Liver (tissue), 8 donors: ENCODE measurements at regions not wholly inside any gene's neighbourhood (a gene's known extent, or its start where the extent isn't known, plus 50 kb on each side); places are given as distances from the start of the nearest gene placed in this dataset.

Experiments
- DNase-seq: peaks from one replicate; pipeline ENCODE4 v3.0.0-alpha.2; 2017; ENCODE audit warnings: low spot score
- H3K27ac ChIP-seq, 2 donors: one replicate each; pipeline ENCODE4 v1.7.0; 2013; ENCODE audit warnings: inconsistent platforms in 2 of 2, low read length in 2 of 2, control low read depth in 1 of 2, low read depth in 1 of 2, mild to moderate bottlenecking in 1 of 2
- H3K27me3 ChIP-seq, 4 donors: one replicate each; pipeline versions ENCODE4 v1.6.1 to v1.7.0; 2013; ENCODE audit warnings: low read length in 3 of 4, inconsistent platforms in 1 of 4, mild to moderate bottlenecking in 1 of 4, moderate library complexity in 1 of 4; ENCODE audit not compliant: control insufficient read depth in 4 of 4, insufficient read depth in 4 of 4
- H3K36me3 ChIP-seq, 4 donors: one replicate each; pipeline versions ENCODE4 v1.6.1 to v1.7.0; 2013; ENCODE audit warnings: low read length in 3 of 4, mild to moderate bottlenecking in 3 of 4, low read depth in 1 of 4, moderate library complexity in 1 of 4; ENCODE audit not compliant: control insufficient read depth in 4 of 4, insufficient read depth in 3 of 4
- H3K4me1 ChIP-seq, 4 donors: one replicate each; pipeline versions ENCODE4 v1.6.1 to v1.7.0; 2013; ENCODE audit warnings: low read length in 3 of 4, mild to moderate bottlenecking in 3 of 4, moderate library complexity in 1 of 4; ENCODE audit not compliant: control insufficient read depth in 4 of 4, insufficient read depth in 4 of 4
- H3K4me3 ChIP-seq, 3 donors: one replicate each; pipeline versions ENCODE4 v1.6.1 to v1.7.0; 2013; ENCODE audit warnings: low read length in 3 of 3, control low read depth in 1 of 3, low read depth in 1 of 3, mild to moderate bottlenecking in 1 of 3
- H3K9ac ChIP-seq, 2 donors: one replicate each; pipeline ENCODE4 v1.7.0; 2013; ENCODE audit warnings: low read length in 2 of 2, mild to moderate bottlenecking in 2 of 2, moderate library complexity in 2 of 2, control low read depth in 1 of 2, low read depth in 1 of 2
- H3K9me3 ChIP-seq, 4 donors: one replicate each; pipeline versions ENCODE4 v1.6.1 to v1.7.0; 2013; ENCODE audit warnings: low read length in 3 of 4; ENCODE audit not compliant: control insufficient read depth in 4 of 4
- EGR1 ChIP-seq, 2 donors: IDR thresholded peaks; 2 replicates each; pipeline ENCODE4 v1.6.1; 2016 to 2018; ENCODE audit warnings: antibody characterized with exemption in 2 of 2, low read depth in 2 of 2
- FOXA1 ChIP-seq: IDR thresholded peaks from 2 replicates; pipeline ENCODE4 v1.6.1; 2016; ENCODE audit warnings: antibody characterized with exemption
- FOXA2 ChIP-seq: IDR thresholded peaks from 2 replicates; pipeline ENCODE4 v1.6.1; 2016; ENCODE audit warnings: antibody characterized with exemption
- GABPA ChIP-seq, 2 donors: IDR thresholded peaks in 1 of 2; conservative IDR thresholded peaks in 1 of 2; 2 replicates each; pipeline ENCODE4 v1.6.1; 2016; ENCODE audit warnings: antibody characterized with exemption in 2 of 2, mild to moderate bottlenecking in 1 of 2, moderate library complexity in 1 of 2
- HNF4A ChIP-seq, 2 donors: conservative IDR thresholded peaks; 2 replicates each; pipeline ENCODE4 v1.6.1; 2016; ENCODE audit warnings: antibody characterized with exemption in 2 of 2, mild to moderate bottlenecking in 2 of 2
- HNF4G ChIP-seq: IDR thresholded peaks from 2 replicates; pipeline ENCODE4 v1.6.1; 2016; ENCODE audit warnings: antibody characterized with exemption
- JUND ChIP-seq, 2 donors: IDR thresholded peaks; 2 replicates each; pipeline ENCODE4 v1.6.1; 2016; ENCODE audit warnings: antibody characterized with exemption in 2 of 2
- NR2F2 ChIP-seq: IDR thresholded peaks from 2 replicates; pipeline ENCODE4 v1.6.1; 2016; ENCODE audit warnings: antibody characterized with exemption
- RAD21 ChIP-seq, 2 donors: IDR thresholded peaks; 2 replicates each; pipeline ENCODE4 v1.6.1; 2016; ENCODE audit warnings: antibody characterized with exemption in 2 of 2, mild to moderate bottlenecking in 2 of 2
- RXRA ChIP-seq, 2 donors: IDR thresholded peaks; 2 replicates each; pipeline ENCODE4 v1.6.1; 2017 to 2018; ENCODE audit warnings: antibody characterized with exemption in 2 of 2, mild to moderate bottlenecking in 1 of 2
- SP1 ChIP-seq: IDR thresholded peaks from 2 replicates; pipeline ENCODE4 v1.6.1; 2018; ENCODE audit warnings: antibody characterized with exemption, mild to moderate bottlenecking
- TAF1 ChIP-seq: conservative IDR thresholded peaks from 2 replicates; pipeline ENCODE4 v1.6.1; 2016; ENCODE audit warnings: antibody characterized with exemption, mild to moderate bottlenecking
- YY1 ChIP-seq: IDR thresholded peaks from 2 replicates; pipeline ENCODE4 v1.6.1; 2016; ENCODE audit warnings: antibody characterized with exemption, mild to moderate bottlenecking
- WGBS: extraction: QIAGEN DNeasy Blood & Tissue Kit; methylation state at CpG from one replicate; pipeline ENCODE4 v1.1.7; 2013; 5-methylcytosine and 5-hydroxymethylcytosine counted together
- TF ChIP-seq, protein P1 (sequence below): IDR thresholded peaks from 2 replicates; pipeline ENCODE4 v1.6.1; 2016; ENCODE audit warnings: antibody characterized with exemption
- TF ChIP-seq, protein P2 (sequence below): fragments of 150-350 bp; IDR thresholded peaks from 2 replicates; pipeline ENCODE4 v1.5.1; 2017; ENCODE audit warnings: improper control_type of control experiment, low read depth, low read length; ENCODE audit not compliant: missing input control
- TF ChIP-seq, protein P3 (sequence below): IDR thresholded peaks from 2 replicates; pipeline ENCODE4 v1.6.1; 2016; ENCODE audit warnings: antibody characterized with exemption, mild to moderate bottlenecking
- TF ChIP-seq, protein P4 (sequence below): IDR thresholded peaks from 2 replicates; pipeline ENCODE4 v1.6.1; 2016; ENCODE audit warnings: antibody characterized with exemption
- TF ChIP-seq, protein P5 (sequence below): IDR thresholded peaks from 2 replicates; pipeline ENCODE4 v1.6.1; 2016; ENCODE audit warnings: antibody characterized with exemption
- donor health status: healthy.
- donor health status: healthy.
- donor health status: healthy.
- donor health status: healthy.
- donor health status: healthy.

DNA sequence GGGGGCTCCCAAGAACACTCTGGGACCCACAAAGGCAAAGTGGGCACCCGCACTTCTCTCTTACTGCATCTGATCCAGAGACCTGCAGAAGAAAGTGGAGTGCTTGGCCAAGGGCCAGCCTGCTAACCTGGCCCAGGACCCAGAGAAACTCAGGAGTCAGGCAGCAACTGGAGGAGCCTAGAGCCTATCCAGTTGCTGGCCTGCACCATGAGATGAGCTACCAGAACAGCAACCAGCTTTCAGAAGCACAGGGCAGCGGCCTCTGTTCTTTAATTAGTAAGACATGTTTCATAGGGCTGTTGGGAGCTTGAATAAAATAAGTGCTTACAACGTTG, 298.3 kb downstream of the GADD45G start:
- peaks cover 0 to 2% (median 0%) of the 10 kb centered on the region in 4 donors for H3K9me3 ChIP-seq
- WGBS = 90% methylated on average over 3 of the region's 3 CpGs

More for the DNA sequence above, 298.3 kb downstream of the GADD45G start:
- DNase-seq = peak; percentile 29
- Histone ChIP-seq H3K9ac (no peak overlapping the region), H3K27me3 (no peaks in the 10 kb centered on the region), H3K4me1 (no peaks in the 10 kb centered on the region), H3K27ac (no peak overlapping the region), H3K36me3 (no peaks in the 10 kb centered on the region), H3K4me3 (no peak overlapping the region)
- TF ChIP-seq NR2F2 (no peak), SP1 (no peak), RXRA (IDR thresholded peaks at IDR 0.05) (no peak), FOXA1 (no peak), HNF4A (conservative IDR thresholded peaks at IDR 0.05) (no peak), FOXA2 (no peak), TAF1 (no peak), JUND (IDR thresholded peaks at IDR 0.05) (no peak), GABPA (IDR thresholded peaks at IDR 0.05 in 1 of 2, conservative IDR thresholded peaks at IDR 0.05 in 1 of 2) (no peak), RAD21 (IDR thresholded peaks at IDR 0.05) (no peak), EGR1 (IDR thresholded peaks at IDR 0.05; ENCODE audit: low read depth in 2 of 2) (no peak), YY1 (no peak), HNF4G (no peak)
- TF ChIP-seq, protein P1, sequence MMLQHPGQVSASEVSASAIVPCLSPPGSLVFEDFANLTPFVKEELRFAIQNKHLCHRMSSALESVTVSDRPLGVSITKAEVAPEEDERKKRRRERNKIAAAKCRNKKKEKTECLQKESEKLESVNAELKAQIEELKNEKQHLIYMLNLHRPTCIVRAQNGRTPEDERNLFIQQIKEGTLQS = no peak
- TF ChIP-seq, protein P2, sequence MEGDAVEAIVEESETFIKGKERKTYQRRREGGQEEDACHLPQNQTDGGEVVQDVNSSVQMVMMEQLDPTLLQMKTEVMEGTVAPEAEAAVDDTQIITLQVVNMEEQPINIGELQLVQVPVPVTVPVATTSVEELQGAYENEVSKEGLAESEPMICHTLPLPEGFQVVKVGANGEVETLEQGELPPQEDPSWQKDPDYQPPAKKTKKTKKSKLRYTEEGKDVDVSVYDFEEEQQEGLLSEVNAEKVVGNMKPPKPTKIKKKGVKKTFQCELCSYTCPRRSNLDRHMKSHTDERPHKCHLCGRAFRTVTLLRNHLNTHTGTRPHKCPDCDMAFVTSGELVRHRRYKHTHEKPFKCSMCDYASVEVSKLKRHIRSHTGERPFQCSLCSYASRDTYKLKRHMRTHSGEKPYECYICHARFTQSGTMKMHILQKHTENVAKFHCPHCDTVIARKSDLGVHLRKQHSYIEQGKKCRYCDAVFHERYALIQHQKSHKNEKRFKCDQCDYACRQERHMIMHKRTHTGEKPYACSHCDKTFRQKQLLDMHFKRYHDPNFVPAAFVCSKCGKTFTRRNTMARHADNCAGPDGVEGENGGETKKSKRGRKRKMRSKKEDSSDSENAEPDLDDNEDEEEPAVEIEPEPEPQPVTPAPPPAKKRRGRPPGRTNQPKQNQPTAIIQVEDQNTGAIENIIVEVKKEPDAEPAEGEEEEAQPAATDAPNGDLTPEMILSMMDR = no peak
- TF ChIP-seq, protein P3, sequence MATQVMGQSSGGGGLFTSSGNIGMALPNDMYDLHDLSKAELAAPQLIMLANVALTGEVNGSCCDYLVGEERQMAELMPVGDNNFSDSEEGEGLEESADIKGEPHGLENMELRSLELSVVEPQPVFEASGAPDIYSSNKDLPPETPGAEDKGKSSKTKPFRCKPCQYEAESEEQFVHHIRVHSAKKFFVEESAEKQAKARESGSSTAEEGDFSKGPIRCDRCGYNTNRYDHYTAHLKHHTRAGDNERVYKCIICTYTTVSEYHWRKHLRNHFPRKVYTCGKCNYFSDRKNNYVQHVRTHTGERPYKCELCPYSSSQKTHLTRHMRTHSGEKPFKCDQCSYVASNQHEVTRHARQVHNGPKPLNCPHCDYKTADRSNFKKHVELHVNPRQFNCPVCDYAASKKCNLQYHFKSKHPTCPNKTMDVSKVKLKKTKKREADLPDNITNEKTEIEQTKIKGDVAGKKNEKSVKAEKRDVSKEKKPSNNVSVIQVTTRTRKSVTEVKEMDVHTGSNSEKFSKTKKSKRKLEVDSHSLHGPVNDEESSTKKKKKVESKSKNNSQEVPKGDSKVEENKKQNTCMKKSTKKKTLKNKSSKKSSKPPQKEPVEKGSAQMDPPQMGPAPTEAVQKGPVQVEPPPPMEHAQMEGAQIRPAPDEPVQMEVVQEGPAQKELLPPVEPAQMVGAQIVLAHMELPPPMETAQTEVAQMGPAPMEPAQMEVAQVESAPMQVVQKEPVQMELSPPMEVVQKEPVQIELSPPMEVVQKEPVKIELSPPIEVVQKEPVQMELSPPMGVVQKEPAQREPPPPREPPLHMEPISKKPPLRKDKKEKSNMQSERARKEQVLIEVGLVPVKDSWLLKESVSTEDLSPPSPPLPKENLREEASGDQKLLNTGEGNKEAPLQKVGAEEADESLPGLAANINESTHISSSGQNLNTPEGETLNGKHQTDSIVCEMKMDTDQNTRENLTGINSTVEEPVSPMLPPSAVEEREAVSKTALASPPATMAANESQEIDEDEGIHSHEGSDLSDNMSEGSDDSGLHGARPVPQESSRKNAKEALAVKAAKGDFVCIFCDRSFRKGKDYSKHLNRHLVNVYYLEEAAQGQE = no peak
- TF ChIP-seq, protein P4, sequence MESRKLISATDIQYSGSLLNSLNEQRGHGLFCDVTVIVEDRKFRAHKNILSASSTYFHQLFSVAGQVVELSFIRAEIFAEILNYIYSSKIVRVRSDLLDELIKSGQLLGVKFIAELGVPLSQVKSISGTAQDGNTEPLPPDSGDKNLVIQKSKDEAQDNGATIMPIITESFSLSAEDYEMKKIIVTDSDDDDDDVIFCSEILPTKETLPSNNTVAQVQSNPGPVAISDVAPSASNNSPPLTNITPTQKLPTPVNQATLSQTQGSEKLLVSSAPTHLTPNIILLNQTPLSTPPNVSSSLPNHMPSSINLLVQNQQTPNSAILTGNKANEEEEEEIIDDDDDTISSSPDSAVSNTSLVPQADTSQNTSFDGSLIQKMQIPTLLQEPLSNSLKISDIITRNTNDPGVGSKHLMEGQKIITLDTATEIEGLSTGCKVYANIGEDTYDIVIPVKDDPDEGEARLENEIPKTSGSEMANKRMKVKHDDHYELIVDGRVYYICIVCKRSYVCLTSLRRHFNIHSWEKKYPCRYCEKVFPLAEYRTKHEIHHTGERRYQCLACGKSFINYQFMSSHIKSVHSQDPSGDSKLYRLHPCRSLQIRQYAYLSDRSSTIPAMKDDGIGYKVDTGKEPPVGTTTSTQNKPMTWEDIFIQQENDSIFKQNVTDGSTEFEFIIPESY = no peak
- TF ChIP-seq, protein P5, sequence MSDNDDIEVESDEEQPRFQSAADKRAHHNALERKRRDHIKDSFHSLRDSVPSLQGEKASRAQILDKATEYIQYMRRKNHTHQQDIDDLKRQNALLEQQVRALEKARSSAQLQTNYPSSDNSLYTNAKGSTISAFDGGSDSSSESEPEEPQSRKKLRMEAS = no peak
